ENCODE measurements at regions not wholly inside any gene's neighbourhood (a gene's known extent, or its start where the extent isn't known, plus 50 kb on each side); places are given as distances from the start of the nearest gene placed in this dataset.

GRCh38 chr6:120627612-120628011 is 706.7 kb downstream of the TBC1D32 start:
- no peak for TF ChIP-seq CTCF (IDR thresholded peaks at IDR 0.05)
- no peak for TF ChIP-seq POLR2A (IDR thresholded peaks at IDR 0.05)

Data from heart left ventricle (tissue), 13 donors.